Dermis blood vessel endothelial cell (primary cell): ENCODE measurements at regions not wholly inside any gene's neighbourhood (a gene's known extent, or its start where the extent isn't known, plus 50 kb on each side); places are given as distances from the start of the nearest gene placed in this dataset.

Experiments used
- DNase-seq: peaks from one replicate; pipeline ENCODE4 v3.0.0; 2010

DNA sequence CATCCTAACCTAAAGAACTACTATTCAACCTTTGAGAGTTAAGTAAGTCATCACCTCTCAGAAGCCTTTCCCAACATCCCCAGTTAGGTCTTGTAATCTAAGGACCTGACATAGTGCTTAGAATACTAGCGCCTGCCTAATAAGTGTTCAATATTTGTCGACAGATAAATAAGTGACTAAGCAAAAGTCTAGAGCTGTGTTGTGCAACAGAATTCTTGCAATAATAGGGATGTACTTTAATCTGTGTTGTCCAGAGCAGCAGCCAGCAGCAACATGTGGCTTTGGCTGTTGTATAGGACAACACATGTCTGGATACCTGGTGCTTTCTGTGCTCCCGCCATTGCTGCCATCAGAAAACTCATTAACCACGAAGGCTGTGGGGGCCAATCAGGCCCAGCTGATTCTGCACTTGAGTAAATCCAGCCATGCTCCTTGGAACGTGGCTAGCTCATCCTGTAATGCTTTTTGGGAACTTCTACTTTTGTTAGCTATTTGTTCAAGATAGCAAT, 66.8 kb upstream of the NTM start:
- DNase-seq, result no peak

- DNase-seq, result no peak
Observed at GRCh38 chr11:131305005-131305404, 65.4 kb upstream of the NTM start.

- no peak for DNase-seq
Observed at GRCh38 chr11:131307506-131307905, 62.9 kb upstream of the NTM start.

DNA sequence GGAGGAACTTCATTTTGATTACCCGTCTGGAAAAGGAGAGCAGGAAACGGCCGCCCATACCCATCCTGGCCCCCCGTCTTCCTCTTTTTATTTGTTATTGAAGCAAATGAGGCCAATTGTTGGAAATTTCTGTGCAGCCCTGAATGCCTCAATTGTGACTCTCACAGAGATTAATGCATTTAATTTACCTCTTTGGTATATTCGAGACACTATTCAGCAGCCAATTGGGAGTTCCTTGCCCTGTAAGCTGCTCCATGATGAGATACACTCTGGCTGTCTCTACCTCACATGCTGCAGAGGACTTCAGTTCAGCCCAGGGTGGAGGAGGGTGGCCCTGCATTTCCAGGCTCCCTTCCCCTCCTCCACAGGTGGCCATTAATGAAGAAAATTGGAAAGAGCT, 60.6 kb upstream of the NTM start:
- DNase-seq, result no peak

GRCh38 chr11:131311776-131312514, 58.5 kb upstream of the NTM start:
- no peak for DNase-seq
